ENCODE measurements at regions not wholly inside any gene's neighbourhood (a gene's known extent, or its start where the extent isn't known, plus 50 kb on each side); places are given as distances from the start of the nearest gene placed in this dataset.

- H3K27ac ChIP-seq = no peak overlapping the region
- TF ChIP-seq CTCF (conservative IDR thresholded peaks at IDR 0.05) = no peak
Measured at GRCh38 chr11:28393348-28393747, 285.2 kb downstream of the METTL15 start.

- no peak overlapping the region for H3K27ac ChIP-seq
- no peak for TF ChIP-seq CTCF (conservative IDR thresholded peaks at IDR 0.05)
Measured at GRCh38 chr11:28384418-28384817, 276.2 kb downstream of the METTL15 start.

- TF ChIP-seq CTCF (conservative IDR thresholded peaks at IDR 0.05) = no peak
- no peak overlapping the region for H3K27ac ChIP-seq
Measured at GRCh38 chr11:28383456-28383855, 275.3 kb downstream of the METTL15 start.
